Epidermal melanocyte (primary cell): ENCODE measurements at regions not wholly inside any gene's neighbourhood (a gene's known extent, or its start where the extent isn't known, plus 50 kb on each side); places are given as distances from the start of the nearest gene placed in this dataset.
"Not testable (repeated sequence)": the region's sequence is repeated elsewhere in the genome, so short reads cannot be mapped to it uniquely, and the experiment has no call there.

Experiments used
- DNase-seq: peaks from one replicate; pipeline ENCODE4 v3.0.0; 2011; ENCODE audit warnings: low spot score; ENCODE audit not compliant: insufficient read length

- DNase-seq: not testable (repeated sequence)
Observed at GRCh38 chr5:159687892-159688291, 228.4 kb upstream of the ADRA1B start.

GRCh38 chr5:159695741-159696294 is 220.5 kb upstream of the ADRA1B start:
- no peak for DNase-seq

DNA sequence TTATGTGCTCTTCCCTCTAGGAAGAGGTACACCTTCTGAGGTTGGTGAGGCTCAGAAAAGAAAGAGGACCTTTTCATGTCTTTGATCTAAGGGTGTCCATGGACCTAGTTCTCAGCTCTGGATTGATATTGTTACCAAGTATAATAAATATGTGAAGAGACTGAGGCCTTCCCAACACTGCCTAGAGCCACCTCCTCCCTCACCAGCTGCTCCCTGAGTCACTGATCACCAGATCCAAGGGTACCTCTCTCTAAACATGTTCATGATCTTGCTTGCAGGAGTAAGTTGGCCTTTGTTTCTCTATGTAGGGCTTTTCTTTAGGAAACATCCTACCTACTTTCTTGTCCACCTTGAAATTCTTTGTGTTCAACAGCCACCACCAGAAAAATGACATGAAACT is 218.8 kb upstream of the ADRA1B start:
- DNase-seq: no peak

DNA sequence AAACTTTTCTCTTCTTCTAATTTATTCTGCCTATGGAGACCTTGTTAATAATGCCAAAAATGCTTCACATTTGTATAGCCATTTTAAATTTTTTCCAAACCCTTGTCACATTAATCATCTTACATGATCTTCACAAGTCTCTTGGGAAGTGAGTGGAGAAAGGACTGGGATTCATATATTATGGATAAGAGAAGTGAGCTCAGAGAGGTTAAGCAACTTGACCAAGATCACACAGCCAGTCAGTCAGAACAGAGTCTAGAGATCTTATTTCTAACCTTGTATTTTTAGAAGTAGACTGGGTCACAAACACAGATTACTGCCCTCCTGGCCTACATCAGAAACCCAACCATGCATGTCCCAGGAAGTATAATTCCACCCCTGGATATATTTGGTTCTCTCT is 218.0 kb upstream of the ADRA1B start:
- DNase-seq: no peak

DNA sequence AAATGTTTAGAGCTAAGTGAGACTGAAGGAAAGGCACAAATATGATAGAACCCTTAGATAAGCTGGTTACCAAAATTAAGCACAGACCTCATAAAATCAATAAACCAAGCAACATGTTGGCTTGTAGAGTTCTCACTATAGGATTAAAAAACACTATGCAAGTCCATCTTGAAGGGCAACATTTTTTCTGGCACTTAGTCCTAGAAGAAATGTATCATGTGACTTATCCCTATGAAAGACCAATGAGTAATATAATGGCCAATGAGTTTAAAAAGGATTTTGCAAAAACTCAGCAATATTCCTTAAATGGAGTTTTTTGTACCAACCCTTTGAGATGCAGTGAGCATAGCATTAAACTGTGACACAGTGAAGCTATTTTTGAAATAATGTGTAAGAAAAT is 216.3 kb upstream of the ADRA1B start:
- DNase-seq: no peak

DNA sequence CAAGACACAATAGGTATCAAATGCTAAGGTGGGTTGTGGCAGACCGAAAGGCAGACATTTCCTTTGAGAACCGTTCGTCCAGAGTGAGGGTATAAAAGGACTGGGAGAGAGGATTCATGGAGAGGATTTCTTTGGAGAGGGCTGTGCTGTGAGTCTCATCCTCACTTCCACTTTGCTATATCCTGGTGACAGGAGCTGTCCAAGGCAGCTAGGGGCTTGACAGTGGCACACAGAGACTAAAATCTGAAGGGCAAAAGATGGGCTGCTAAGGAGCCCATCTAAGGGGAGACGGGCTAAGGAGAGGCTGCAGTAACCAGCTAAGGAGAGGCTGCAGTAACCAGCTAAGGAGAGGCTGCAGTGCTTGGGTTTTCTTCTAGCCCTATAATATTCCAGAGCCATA is 214.0 kb upstream of the ADRA1B start:
- DNase-seq: no peak

- no peak for DNase-seq
Observed at GRCh38 chr5:159702826-159703225, 213.5 kb upstream of the ADRA1B start.

GRCh38 chr5:159704160-159704559 is 212.1 kb upstream of the ADRA1B start:
- no peak for DNase-seq

DNA sequence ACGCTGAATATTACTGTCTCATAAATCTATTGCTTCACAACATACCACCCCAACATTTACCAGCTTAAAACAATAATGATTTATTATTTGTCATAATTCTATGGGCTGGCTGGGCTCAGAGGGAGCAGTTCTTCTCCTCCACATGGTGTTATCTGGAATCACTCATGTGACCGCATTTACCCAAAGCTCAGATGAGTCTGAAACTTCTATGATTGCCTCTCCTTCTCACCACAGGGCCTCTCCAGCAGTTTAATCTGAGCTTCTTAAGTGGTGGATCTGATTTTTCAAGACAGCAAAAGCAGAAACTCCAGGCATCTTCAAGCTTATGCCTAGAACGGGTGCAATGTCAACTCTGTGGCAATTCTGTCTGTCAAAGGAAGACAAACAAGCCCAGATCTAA is 210.3 kb upstream of the ADRA1B start:
- DNase-seq: no peak

DNA sequence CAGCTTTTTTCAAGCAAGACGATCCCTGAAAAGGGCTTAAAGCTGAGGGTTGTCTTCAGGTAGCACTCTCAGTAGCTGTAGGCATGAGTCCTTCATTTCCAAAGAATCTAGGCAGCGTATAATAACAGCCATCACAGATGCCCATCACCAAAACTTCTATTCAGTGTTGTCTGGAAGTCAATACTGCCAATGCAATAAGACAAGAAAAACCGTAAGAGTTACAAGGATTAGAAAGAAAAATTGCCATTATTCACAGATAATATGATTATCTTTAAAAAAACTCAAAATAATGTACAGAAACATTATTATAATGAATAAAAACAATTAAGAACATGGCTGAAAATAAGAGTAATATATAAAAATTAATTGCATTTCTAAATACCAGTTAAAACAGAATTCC is 208.2 kb upstream of the ADRA1B start:
- DNase-seq: no peak

DNA sequence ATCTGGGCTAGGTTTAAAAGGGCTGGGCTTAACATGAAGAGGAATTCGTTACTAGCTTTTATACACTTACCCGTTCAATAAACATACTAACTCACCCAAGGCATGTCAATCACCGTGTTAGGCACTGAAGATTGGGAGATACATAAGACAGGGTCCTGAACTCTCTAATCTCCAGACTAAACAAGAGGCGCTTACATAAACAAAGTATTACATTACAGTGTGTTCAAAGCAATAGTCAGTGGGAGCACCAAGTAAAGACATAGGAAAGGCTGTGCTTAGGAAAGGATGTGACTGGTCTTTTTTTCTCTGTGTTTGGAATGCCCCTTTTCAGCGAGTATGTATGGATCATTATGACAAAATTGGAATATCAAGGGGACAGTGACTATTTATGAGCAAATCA is 203.6 kb upstream of the ADRA1B start:
- DNase-seq: no peak

DNA sequence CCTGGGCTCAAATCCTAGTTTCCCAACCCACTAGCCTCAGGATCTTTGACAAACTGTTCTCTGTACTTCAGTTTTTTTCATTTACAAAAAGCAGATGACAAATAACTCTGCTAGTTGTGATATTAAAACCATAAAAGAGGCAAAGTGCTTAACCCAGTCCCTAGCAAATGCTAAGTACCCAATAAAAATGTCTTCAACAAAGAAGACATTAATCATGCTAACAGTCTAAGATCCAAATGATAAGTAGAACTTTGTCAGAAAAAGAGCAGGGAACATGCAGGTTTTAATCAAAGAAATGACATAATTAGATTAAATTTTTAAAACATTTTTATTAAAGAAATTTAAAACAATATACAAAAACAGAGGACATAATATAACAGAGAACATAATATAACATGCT is 203.0 kb upstream of the ADRA1B start:
- DNase-seq: no peak

DNA sequence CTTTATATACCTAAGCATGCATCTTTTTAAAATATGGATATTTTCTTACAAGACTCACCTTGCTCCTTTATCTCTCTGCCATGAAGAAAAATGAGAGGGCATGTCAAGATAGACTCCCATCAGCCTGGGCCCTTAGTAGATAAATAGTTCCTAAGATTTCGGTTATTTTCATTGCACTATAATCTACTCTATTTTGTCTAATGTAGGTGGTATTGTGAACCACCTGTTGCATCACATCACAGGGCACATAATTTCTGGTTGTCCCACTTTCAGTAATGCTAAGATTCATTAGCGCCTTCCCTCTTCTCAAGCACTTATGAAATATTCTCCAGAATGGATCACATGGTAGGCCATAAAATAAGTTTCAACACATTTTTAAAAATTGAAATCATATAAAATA is 202.5 kb upstream of the ADRA1B start:
- no peak for DNase-seq

DNA sequence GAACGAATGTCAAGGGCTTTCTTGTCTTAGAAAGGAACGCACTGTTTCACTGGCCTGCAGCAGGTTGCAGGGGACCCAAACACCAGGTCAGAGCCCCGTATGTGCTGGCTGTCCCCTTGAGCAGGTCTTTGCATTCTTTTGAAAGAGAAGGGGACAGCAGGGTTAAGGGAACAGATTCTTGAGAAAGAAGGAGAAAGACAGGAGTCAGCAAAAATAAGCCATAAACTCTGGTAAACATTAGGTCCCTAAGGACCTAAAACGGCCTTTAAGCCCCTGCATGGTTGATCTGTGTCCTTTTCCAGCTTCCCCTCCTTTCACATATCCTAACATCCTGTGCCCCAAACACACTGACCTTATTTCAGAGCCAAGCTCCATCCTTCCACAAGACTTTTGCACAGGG is 190.8 kb upstream of the ADRA1B start:
- DNase-seq: no peak

GRCh38 chr5:159727167-159727566 is 189.1 kb upstream of the ADRA1B start:
- DNase-seq: no peak

DNA sequence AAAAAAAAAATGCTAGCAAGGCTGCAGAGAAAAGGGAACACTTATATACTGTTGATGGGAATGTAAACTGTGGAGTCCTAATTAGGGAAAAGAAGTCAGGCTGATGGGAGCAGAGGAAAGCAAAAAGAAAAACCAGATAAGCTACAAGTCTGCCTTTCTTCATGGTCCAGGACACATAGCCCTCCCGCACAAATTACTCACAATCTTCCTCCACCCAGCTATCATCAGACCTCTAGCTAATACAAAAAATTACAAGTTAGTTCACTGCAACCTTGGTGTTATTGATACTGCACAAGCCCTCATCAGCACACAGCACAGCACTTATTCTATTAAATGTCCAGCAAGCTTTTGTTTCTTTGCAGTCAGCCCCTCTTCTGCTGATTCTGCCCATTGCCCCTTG is 186.0 kb upstream of the ADRA1B start:
- no peak for DNase-seq

- DNase-seq: peak; percentile 50
Observed at GRCh38 chr5:159732220-159732619, 184.1 kb upstream of the ADRA1B start.

- DNase-seq: no peak
Observed at GRCh38 chr5:159734366-159734765, 181.9 kb upstream of the ADRA1B start.

- DNase-seq: no peak
Observed at GRCh38 chr5:159735036-159735435, 181.2 kb upstream of the ADRA1B start.

DNA sequence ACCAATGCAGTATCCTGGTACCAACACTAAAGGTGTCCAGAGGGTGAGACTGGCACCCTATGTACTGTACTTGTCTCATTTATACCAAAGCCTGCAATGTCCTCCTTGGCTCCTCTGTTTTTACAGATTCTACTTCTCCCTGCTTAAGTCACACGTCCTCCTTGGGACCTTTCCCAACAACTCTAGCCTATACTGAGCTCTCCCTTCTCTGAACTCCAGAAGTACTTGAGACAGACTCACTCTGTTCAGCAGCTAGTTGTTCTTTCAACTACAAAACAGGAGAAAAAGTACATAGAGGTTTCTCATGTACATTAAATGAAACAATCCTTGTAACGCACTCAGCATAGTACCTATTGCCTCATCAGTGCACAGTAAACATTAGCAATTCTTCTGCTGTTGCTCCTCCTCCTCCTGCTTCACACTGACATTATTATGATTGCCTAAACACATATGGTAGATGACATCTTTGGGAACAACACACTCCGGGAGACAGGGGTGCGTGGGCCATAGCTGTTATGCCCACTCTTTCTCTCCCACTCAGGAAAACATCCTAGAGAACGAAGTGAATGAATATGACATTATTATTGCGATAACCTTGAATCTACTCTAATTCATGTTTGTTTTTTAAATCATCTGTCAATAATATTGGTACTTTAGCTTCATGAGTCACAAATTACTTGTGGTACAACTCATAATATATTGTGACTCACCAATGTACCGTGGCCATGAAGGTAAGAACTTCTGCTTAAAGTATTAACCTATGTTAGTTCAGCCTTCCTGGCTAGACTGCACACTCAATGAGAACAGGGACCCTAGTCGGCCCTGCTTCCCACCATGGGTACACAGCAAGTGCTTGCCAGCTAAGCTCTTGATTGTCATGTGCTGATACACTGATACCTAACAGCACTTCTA is 180.3 kb upstream of the ADRA1B start:
- no peak for DNase-seq

DNA sequence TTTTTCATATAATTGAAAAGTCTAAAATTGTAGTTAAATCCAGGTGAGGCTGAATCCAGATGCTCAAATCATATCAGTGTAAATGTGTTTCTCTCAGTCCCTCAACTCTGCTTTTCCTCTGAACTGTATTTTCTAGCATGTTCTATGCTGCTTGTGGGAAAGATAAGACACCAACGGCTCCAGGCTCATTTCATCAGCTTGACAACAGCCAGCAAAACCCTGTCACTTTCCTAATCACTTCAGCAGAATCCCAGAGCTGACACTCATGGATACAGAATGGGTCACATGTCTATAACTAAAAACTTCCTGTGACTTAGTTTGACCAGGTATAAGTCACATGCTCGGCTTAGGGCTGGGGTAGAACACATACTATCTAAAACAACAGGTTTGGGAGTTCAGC is 179.4 kb upstream of the ADRA1B start:
- DNase-seq: no peak

GRCh38 chr5:159737263-159737662 is 179.0 kb upstream of the ADRA1B start:
- DNase-seq: no peak

DNA sequence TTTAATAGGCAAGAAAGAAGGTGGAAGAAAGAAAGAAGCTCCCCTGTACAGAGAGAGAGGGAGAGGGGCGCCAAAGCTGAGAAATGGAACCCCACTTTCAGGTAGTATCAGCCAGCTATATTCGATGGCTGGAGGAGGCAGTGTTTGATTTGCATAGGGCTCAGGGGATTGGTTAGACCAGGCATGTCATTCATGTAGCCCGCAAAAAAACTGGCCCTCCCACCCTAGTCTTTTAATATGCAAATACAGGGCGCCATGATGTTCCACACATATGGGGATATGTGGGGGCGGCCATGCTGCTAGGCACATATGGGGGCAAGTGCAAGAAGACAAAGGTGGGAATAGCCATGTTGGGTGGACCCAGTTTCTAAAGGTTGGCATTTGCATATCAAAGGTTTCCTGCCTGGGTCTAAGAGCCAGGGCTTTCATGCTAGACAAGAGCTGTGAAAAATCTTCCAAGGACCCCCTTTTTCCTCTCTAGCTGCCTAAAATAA is 174.4 kb upstream of the ADRA1B start:
- DNase-seq: no peak
